Vagina (tissue), 2 donors: ENCODE measurements at regions not wholly inside any gene's neighbourhood (a gene's known extent, or its start where the extent isn't known, plus 50 kb on each side); places are given as distances from the start of the nearest gene placed in this dataset.

Experiments used
- POLR2A ChIP-seq, 2 donors: fragments of 450-650 bp; IDR thresholded peaks; one replicate each; pipeline ENCODE4 v1.6.1; 2017; ENCODE audit warnings: antibody characterized with exemption in 2 of 2, mild to moderate bottlenecking in 2 of 2, moderate library complexity in 2 of 2
- POLR2AphosphoS5 ChIP-seq, 2 donors: sonication (generic); formaldehyde crosslinking; IDR thresholded peaks; one replicate each; pipeline ENCODE4 v1.9.0; 2017; ENCODE audit warnings: antibody characterized with exemption in 2 of 2, mild to moderate bottlenecking in 2 of 2, low read depth in 1 of 2; ENCODE audit not compliant: insufficient read depth in 1 of 2
- TF ChIP-seq, protein P1 (sequence below), 3 experiments: fragments of 450-650 bp in 2 of 3; fragments of 200-600 bp in 1 of 3; sonication (generic) in 1 of 3; IDR thresholded peaks; one replicate each; pipeline ENCODE4 v1.5.1; 2017 to 2019; ENCODE audit warnings: antibody characterized with exemption in 3 of 3, mild to moderate bottlenecking in 2 of 3, moderate library complexity in 2 of 3

DNA sequence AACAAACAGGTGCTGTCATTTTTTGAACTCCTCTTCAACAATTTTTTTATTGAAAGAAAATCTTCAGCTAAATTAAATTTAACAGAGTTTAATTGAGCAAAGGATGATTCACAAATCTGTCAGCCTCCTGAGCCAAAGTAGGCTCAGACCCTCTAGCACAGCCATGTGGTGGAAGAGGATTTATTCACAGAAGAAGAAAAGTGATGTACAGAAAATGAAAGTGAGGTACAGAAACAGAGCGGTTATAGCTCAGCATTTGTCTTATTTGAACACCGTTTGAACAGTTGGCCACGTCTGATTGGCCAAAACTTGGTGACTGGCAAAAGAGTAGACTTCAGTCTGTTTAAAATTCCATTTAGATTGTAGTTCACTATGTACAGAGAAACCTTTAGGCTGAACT lies 217.3 kb downstream of the SPANXN1 start:
- TF ChIP-seq, protein P1, sequence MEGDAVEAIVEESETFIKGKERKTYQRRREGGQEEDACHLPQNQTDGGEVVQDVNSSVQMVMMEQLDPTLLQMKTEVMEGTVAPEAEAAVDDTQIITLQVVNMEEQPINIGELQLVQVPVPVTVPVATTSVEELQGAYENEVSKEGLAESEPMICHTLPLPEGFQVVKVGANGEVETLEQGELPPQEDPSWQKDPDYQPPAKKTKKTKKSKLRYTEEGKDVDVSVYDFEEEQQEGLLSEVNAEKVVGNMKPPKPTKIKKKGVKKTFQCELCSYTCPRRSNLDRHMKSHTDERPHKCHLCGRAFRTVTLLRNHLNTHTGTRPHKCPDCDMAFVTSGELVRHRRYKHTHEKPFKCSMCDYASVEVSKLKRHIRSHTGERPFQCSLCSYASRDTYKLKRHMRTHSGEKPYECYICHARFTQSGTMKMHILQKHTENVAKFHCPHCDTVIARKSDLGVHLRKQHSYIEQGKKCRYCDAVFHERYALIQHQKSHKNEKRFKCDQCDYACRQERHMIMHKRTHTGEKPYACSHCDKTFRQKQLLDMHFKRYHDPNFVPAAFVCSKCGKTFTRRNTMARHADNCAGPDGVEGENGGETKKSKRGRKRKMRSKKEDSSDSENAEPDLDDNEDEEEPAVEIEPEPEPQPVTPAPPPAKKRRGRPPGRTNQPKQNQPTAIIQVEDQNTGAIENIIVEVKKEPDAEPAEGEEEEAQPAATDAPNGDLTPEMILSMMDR (IDR thresholded peaks at IDR 0.05), result no peak
- no peak for TF ChIP-seq POLR2AphosphoS5 (IDR thresholded peaks at IDR 0.05; ENCODE audit: insufficient read depth in 1 of 2, low read depth in 1 of 2)
- TF ChIP-seq POLR2A (IDR thresholded peaks at IDR 0.05), result no peak
